HG03095 (cell line): ENCODE measurements at regions not wholly inside any gene's neighbourhood (a gene's known extent, or its start where the extent isn't known, plus 50 kb on each side); places are given as distances from the start of the nearest gene placed in this dataset.

Experiments used
- ATAC-seq: cut with Tn5 transposase; IDR thresholded peaks from one replicate; pipeline ENCODE4 v1.9.1; 2021; ENCODE audit warnings: moderate library complexity; ENCODE audit not compliant: unreplicated experiment

GRCh38 chr5:173557123-173557903 lies 59.1 kb downstream of the BOD1 start:
- no peak for ATAC-seq

GRCh38 chr5:173556142-173557028 lies 60.1 kb downstream of the BOD1 start:
- ATAC-seq, result no peak

GRCh38 chr5:173554989-173555705 lies 61.3 kb downstream of the BOD1 start:
- ATAC-seq, result no peak

- ATAC-seq, result no peak
These were observed 62.2 kb downstream of the BOD1 start for GRCh38 chr5:173554038-173554955.

GRCh38 chr5:173550641-173551040 lies 65.8 kb downstream of the BOD1 start:
- no peak for ATAC-seq

- ATAC-seq, result no peak
These were observed 66.8 kb downstream of the BOD1 start for GRCh38 chr5:173549644-173550043.

- peak; percentile 93 for ATAC-seq
These were observed 68.9 kb downstream of the BOD1 start for GRCh38 chr5:173547579-173547978.

GRCh38 chr5:173542964-173543363 lies 73.5 kb downstream of the BOD1 start:
- ATAC-seq, result no peak

- ATAC-seq, result no peak
These were observed 74.3 kb downstream of the BOD1 start for GRCh38 chr5:173542159-173542558.

GRCh38 chr5:173538654-173539053 lies 77.8 kb downstream of the BOD1 start:
- ATAC-seq, result peak; percentile 74

- no peak for ATAC-seq
These were observed 78.4 kb downstream of the BOD1 start for GRCh38 chr5:173538018-173538417.

GRCh38 chr5:173537228-173537627 lies 79.2 kb downstream of the BOD1 start:
- ATAC-seq, result no peak

GRCh38 chr5:173535976-173536639 lies 80.3 kb downstream of the BOD1 start:
- ATAC-seq, result no peak

GRCh38 chr5:173535166-173535975 lies 81.1 kb downstream of the BOD1 start:
- no peak for ATAC-seq

- ATAC-seq, result no peak
These were observed 81.8 kb downstream of the BOD1 start for GRCh38 chr5:173534664-173535063.

GRCh38 chr5:173534031-173534430 lies 82.4 kb downstream of the BOD1 start:
- no peak for ATAC-seq

- ATAC-seq, result no peak
These were observed 83.7 kb downstream of the BOD1 start for GRCh38 chr5:173532689-173533250.

GRCh38 chr5:173531863-173532262 lies 84.6 kb downstream of the BOD1 start:
- no peak for ATAC-seq

GRCh38 chr5:173530547-173530946 lies 85.9 kb downstream of the BOD1 start:
- no peak for ATAC-seq
